ENCODE measurements at regions not wholly inside any gene's neighbourhood (a gene's known extent, or its start where the extent isn't known, plus 50 kb on each side); places are given as distances from the start of the nearest gene placed in this dataset.

- no peaks in the 10 kb centered on the region for H3K36me3 ChIP-seq (ENCODE audit: control insufficient read depth, insufficient read depth, low read length)
- H3K27ac ChIP-seq (ENCODE audit: low read depth, low read length): no peak overlapping the region
- no peaks in the 10 kb centered on the region for H3K27me3 ChIP-seq (ENCODE audit: control insufficient read depth, insufficient read depth, low read length)
- H3K4me1 ChIP-seq (ENCODE audit: control insufficient read depth, insufficient read depth, low read length): peaks cover 10% of the 10 kb centered on the region; the same call in 1 of the 2 replicates
- H3K9ac ChIP-seq (ENCODE audit: low read depth, low read length): no peak overlapping the region
- H3K4me3 ChIP-seq (ENCODE audit: low read depth, low read length): no peak overlapping the region
- no peaks in the 10 kb centered on the region for H3K9me3 ChIP-seq (ENCODE audit: control insufficient read depth, insufficient read depth, low read length)
Observed at GRCh38 chr10:94088926-94089381, 95.2 kb downstream of the PLCE1 start.

- peaks cover 10% of the 10 kb centered on the region; the same call in 1 of the 2 replicates for H3K4me1 ChIP-seq (ENCODE audit: control insufficient read depth, insufficient read depth, low read length)
- H3K9me3 ChIP-seq (ENCODE audit: control insufficient read depth, insufficient read depth, low read length): no peaks in the 10 kb centered on the region
- H3K4me3 ChIP-seq (ENCODE audit: low read depth, low read length): no peak overlapping the region
- H3K27ac ChIP-seq (ENCODE audit: low read depth, low read length): no peak overlapping the region
- H3K9ac ChIP-seq (ENCODE audit: low read depth, low read length): no peak overlapping the region
- H3K36me3 ChIP-seq (ENCODE audit: control insufficient read depth, insufficient read depth, low read length): no peaks in the 10 kb centered on the region
- H3K27me3 ChIP-seq (ENCODE audit: control insufficient read depth, insufficient read depth, low read length): no peaks in the 10 kb centered on the region
Observed at GRCh38 chr10:94091649-94092048, 97.9 kb downstream of the PLCE1 start.

GRCh38 chr10:94092848-94093247 lies 99.1 kb downstream of the PLCE1 start:
- no peak overlapping the region for H3K4me3 ChIP-seq (ENCODE audit: low read depth, low read length)
- no peaks in the 10 kb centered on the region for H3K27me3 ChIP-seq (ENCODE audit: control insufficient read depth, insufficient read depth, low read length)
- no peaks in the 10 kb centered on the region for H3K36me3 ChIP-seq (ENCODE audit: control insufficient read depth, insufficient read depth, low read length)
- H3K27ac ChIP-seq (ENCODE audit: low read depth, low read length): no peak overlapping the region
- no peaks in the 10 kb centered on the region for H3K9me3 ChIP-seq (ENCODE audit: control insufficient read depth, insufficient read depth, low read length)
- H3K4me1 ChIP-seq (ENCODE audit: control insufficient read depth, insufficient read depth, low read length): peaks cover 10% of the 10 kb centered on the region; the same call in 1 of the 2 replicates
- H3K9ac ChIP-seq (ENCODE audit: low read depth, low read length): no peak overlapping the region

GRCh38 chr10:94093286-94093905 lies 99.7 kb downstream of the PLCE1 start:
- no peak overlapping the region for H3K9ac ChIP-seq (ENCODE audit: low read depth, low read length)
- no peaks in the 10 kb centered on the region for H3K27me3 ChIP-seq (ENCODE audit: control insufficient read depth, insufficient read depth, low read length)
- no peak overlapping the region for H3K27ac ChIP-seq (ENCODE audit: low read depth, low read length)
- H3K36me3 ChIP-seq (ENCODE audit: control insufficient read depth, insufficient read depth, low read length): no peaks in the 10 kb centered on the region
- peaks cover 10% of the 10 kb centered on the region; the same call in 1 of the 2 replicates for H3K4me1 ChIP-seq (ENCODE audit: control insufficient read depth, insufficient read depth, low read length)
- H3K4me3 ChIP-seq (ENCODE audit: low read depth, low read length): no peak overlapping the region
- H3K9me3 ChIP-seq (ENCODE audit: control insufficient read depth, insufficient read depth, low read length): no peaks in the 10 kb centered on the region

GRCh38 chr10:94094540-94094939 lies 100.8 kb downstream of the PLCE1 start:
- Histone ChIP-seq H3K9me3 (ENCODE audit: control insufficient read depth, insufficient read depth, low read length) (no peaks in the 10 kb centered on the region), H3K27me3 (ENCODE audit: control insufficient read depth, insufficient read depth, low read length) (no peaks in the 10 kb centered on the region), H3K4me3 (ENCODE audit: low read depth, low read length) (no peak overlapping the region), H3K9ac (ENCODE audit: low read depth, low read length) (no peak overlapping the region), H3K36me3 (ENCODE audit: control insufficient read depth, insufficient read depth, low read length) (no peaks in the 10 kb centered on the region), H3K27ac (ENCODE audit: low read depth, low read length) (no peak overlapping the region), H3K4me1 (ENCODE audit: control insufficient read depth, insufficient read depth, low read length) (peaks cover 10% of the 10 kb centered on the region; the same call in 1 of the 2 replicates)

GRCh38 chr10:94097656-94098055 lies 103.9 kb downstream of the PLCE1 start:
- Histone ChIP-seq H3K9me3 (ENCODE audit: control insufficient read depth, insufficient read depth, low read length) (no peaks in the 10 kb centered on the region), H3K4me3 (ENCODE audit: low read depth, low read length) (no peak overlapping the region), H3K27ac (ENCODE audit: low read depth, low read length) (no peak overlapping the region), H3K36me3 (ENCODE audit: control insufficient read depth, insufficient read depth, low read length) (no peaks in the 10 kb centered on the region), H3K27me3 (ENCODE audit: control insufficient read depth, insufficient read depth, low read length) (no peaks in the 10 kb centered on the region), H3K4me1 (ENCODE audit: control insufficient read depth, insufficient read depth, low read length) (no peaks in the 10 kb centered on the region), H3K9ac (ENCODE audit: low read depth, low read length) (no peak overlapping the region)

GRCh38 chr10:94098896-94099295 lies 105.2 kb downstream of the PLCE1 start:
- Histone ChIP-seq H3K4me3 (ENCODE audit: low read depth, low read length) (no peak overlapping the region), H3K27ac (ENCODE audit: low read depth, low read length) (no peak overlapping the region), H3K9me3 (ENCODE audit: control insufficient read depth, insufficient read depth, low read length) (no peaks in the 10 kb centered on the region), H3K4me1 (ENCODE audit: control insufficient read depth, insufficient read depth, low read length) (no peaks in the 10 kb centered on the region), H3K27me3 (ENCODE audit: control insufficient read depth, insufficient read depth, low read length) (no peaks in the 10 kb centered on the region), H3K36me3 (ENCODE audit: control insufficient read depth, insufficient read depth, low read length) (no peaks in the 10 kb centered on the region), H3K9ac (ENCODE audit: low read depth, low read length) (no peak overlapping the region)

GRCh38 chr10:94101894-94102293 lies 108.2 kb downstream of the PLCE1 start:
- H3K9me3 ChIP-seq (ENCODE audit: control insufficient read depth, insufficient read depth, low read length): no peaks in the 10 kb centered on the region
- H3K27me3 ChIP-seq (ENCODE audit: control insufficient read depth, insufficient read depth, low read length): no peaks in the 10 kb centered on the region
- no peak overlapping the region for H3K27ac ChIP-seq (ENCODE audit: low read depth, low read length)
- no peaks in the 10 kb centered on the region for H3K4me1 ChIP-seq (ENCODE audit: control insufficient read depth, insufficient read depth, low read length)
- no peak overlapping the region for H3K4me3 ChIP-seq (ENCODE audit: low read depth, low read length)
- no peak overlapping the region for H3K9ac ChIP-seq (ENCODE audit: low read depth, low read length)
- no peaks in the 10 kb centered on the region for H3K36me3 ChIP-seq (ENCODE audit: control insufficient read depth, insufficient read depth, low read length)

- H3K9ac ChIP-seq (ENCODE audit: low read depth, low read length): no peak overlapping the region
- H3K27me3 ChIP-seq (ENCODE audit: control insufficient read depth, insufficient read depth, low read length): no peaks in the 10 kb centered on the region
- no peaks in the 10 kb centered on the region for H3K9me3 ChIP-seq (ENCODE audit: control insufficient read depth, insufficient read depth, low read length)
- H3K4me1 ChIP-seq (ENCODE audit: control insufficient read depth, insufficient read depth, low read length): no peaks in the 10 kb centered on the region; the same call in 1 of the 2 replicates
- no peak overlapping the region for H3K4me3 ChIP-seq (ENCODE audit: low read depth, low read length)
- no peak overlapping the region for H3K27ac ChIP-seq (ENCODE audit: low read depth, low read length)
- no peaks in the 10 kb centered on the region for H3K36me3 ChIP-seq (ENCODE audit: control insufficient read depth, insufficient read depth, low read length)
Observed at GRCh38 chr10:94102436-94102835, 108.7 kb downstream of the PLCE1 start.

GRCh38 chr10:94103192-94103591 lies 109.5 kb downstream of the PLCE1 start:
- Histone ChIP-seq H3K4me3 (ENCODE audit: low read depth, low read length) (no peak overlapping the region), H3K4me1 (ENCODE audit: control insufficient read depth, insufficient read depth, low read length) (no peaks in the 10 kb centered on the region; the same call in 1 of the 2 replicates), H3K27me3 (ENCODE audit: control insufficient read depth, insufficient read depth, low read length) (no peaks in the 10 kb centered on the region), H3K36me3 (ENCODE audit: control insufficient read depth, insufficient read depth, low read length) (no peaks in the 10 kb centered on the region), H3K9me3 (ENCODE audit: control insufficient read depth, insufficient read depth, low read length) (no peaks in the 10 kb centered on the region), H3K27ac (ENCODE audit: low read depth, low read length) (no peak overlapping the region), H3K9ac (ENCODE audit: low read depth, low read length) (no peak overlapping the region)

GRCh38 chr10:94103801-94104221 lies 110.1 kb downstream of the PLCE1 start:
- Histone ChIP-seq H3K9me3 (ENCODE audit: control insufficient read depth, insufficient read depth, low read length) (no peaks in the 10 kb centered on the region), H3K36me3 (ENCODE audit: control insufficient read depth, insufficient read depth, low read length) (no peaks in the 10 kb centered on the region), H3K9ac (ENCODE audit: low read depth, low read length) (no peak overlapping the region), H3K4me1 (ENCODE audit: control insufficient read depth, insufficient read depth, low read length) (no peaks in the 10 kb centered on the region; the same call in 1 of the 2 replicates), H3K27me3 (ENCODE audit: control insufficient read depth, insufficient read depth, low read length) (no peaks in the 10 kb centered on the region), H3K4me3 (ENCODE audit: low read depth, low read length) (no peak overlapping the region), H3K27ac (ENCODE audit: low read depth, low read length) (no peak overlapping the region)
